Lung (tissue), 11 donors: ENCODE measurements at regions not wholly inside any gene's neighbourhood (a gene's known extent, or its start where the extent isn't known, plus 50 kb on each side); places are given as distances from the start of the nearest gene placed in this dataset.

Source experiments
- ATAC-seq: fragments of 200-7000 bp; cut with Tn5 transposase; one replicate; pipeline ENCODE4 v1.9.1; 2020; ENCODE audit warnings: moderate number of reproducible peaks; ENCODE audit not compliant: insufficient read depth, low FRiP score
- DNase-seq, 3 donors: peaks; one replicate each; pipeline ENCODE4 v3.0.0-alpha.2; 2013 to 2017
- H3K27ac ChIP-seq, 2 donors: one replicate each; pipeline ENCODE4 v1.5.1; 2013; ENCODE audit warnings: mild to moderate bottlenecking in 2 of 2, moderate library complexity in 2 of 2, control low read depth in 1 of 2, inconsistent platforms in 1 of 2, low read depth in 1 of 2, low read length in 1 of 2
- H3K27me3 ChIP-seq, 3 donors: one replicate each; pipeline ENCODE4 v1.5.1; 2013; ENCODE audit warnings: low read length in 2 of 3; ENCODE audit not compliant: control insufficient read depth in 3 of 3, insufficient read depth in 3 of 3
- H3K36me3 ChIP-seq, 4 donors: one replicate each; pipeline ENCODE4 v1.5.1; 2013; ENCODE audit warnings: low read length in 4 of 4, mild to moderate bottlenecking in 1 of 4, moderate library complexity in 1 of 4; ENCODE audit not compliant: control insufficient read depth in 4 of 4, insufficient read depth in 4 of 4
- H3K4me1 ChIP-seq, 5 donors: one replicate each; pipeline ENCODE4 v1.5.1; 2013; ENCODE audit warnings: low read length in 5 of 5, mild to moderate bottlenecking in 2 of 5, moderate library complexity in 1 of 5; ENCODE audit not compliant: control insufficient read depth in 5 of 5, insufficient read depth in 5 of 5
- H3K4me3 ChIP-seq: one replicate; pipeline ENCODE4 v1.5.1; 2013; ENCODE audit warnings: mild to moderate bottlenecking, control low read depth, moderate library complexity
- H3K9ac ChIP-seq, 2 donors: one replicate each; pipeline ENCODE4 v1.5.1; 2013; ENCODE audit warnings: low read length in 2 of 2, control low read depth in 1 of 2; ENCODE audit not compliant: insufficient read depth in 1 of 2
- H3K9me3 ChIP-seq, 4 donors: one replicate each; pipeline ENCODE4 v1.5.1; 2013; ENCODE audit warnings: low read length in 3 of 4, mild to moderate bottlenecking in 1 of 4, moderate library complexity in 1 of 4; ENCODE audit not compliant: control insufficient read depth in 4 of 4, insufficient read depth in 3 of 4
- CTCF ChIP-seq: IDR thresholded peaks from 2 replicates; pipeline ENCODE4 v1.5.1; 2012; ENCODE audit warnings: mild to moderate bottlenecking; ENCODE audit errors: control extremely low read depth, extremely low read depth
- WGBS, 2 donors: extraction: QIAGEN DNeasy Blood & Tissue Kit; methylation state at CpG; one replicate each; pipeline ENCODE4 v1.1.7; 2013; 5-methylcytosine and 5-hydroxymethylcytosine counted together
- donor health status: control.
- donor health status: control.
- donor health status: Bipolar disorder and iron deficiency.
- donor health status: healthy.
- donor health status: DM: yes; HTN: yes; CAD: no.

- ATAC-seq (no peak), DNase-seq (no peak)
- no peaks in the 10 kb centered on the region for H3K9me3 ChIP-seq
- no peaks in the 10 kb centered on the region for H3K36me3 ChIP-seq
- no peak overlapping the region for H3K9ac ChIP-seq
- no peaks in the 10 kb centered on the region for H3K4me1 ChIP-seq
- no peaks in the 10 kb centered on the region for H3K27me3 ChIP-seq
- no peak for TF ChIP-seq CTCF
- WGBS, 2 donors, result 55 to 68% methylated on average over 4 of the region's 4 CpGs
- no peak overlapping the region for H3K4me3 ChIP-seq
- H3K27ac ChIP-seq, result no peak overlapping the region
Observed at GRCh38 chr10:109417803-109418202, 505.5 kb downstream of the XPNPEP1 start.

- WGBS, 2 donors, result 88 to 91% methylated on average over 1 of the region's 1 CpG
- no peaks in the 10 kb centered on the region for H3K27me3 ChIP-seq
Observed at GRCh38 chr10:109412353-109412752, 511.0 kb downstream of the XPNPEP1 start.

GRCh38 chr10:109411917-109412316 lies 511.4 kb downstream of the XPNPEP1 start:
- Histone ChIP-seq H3K4me3 (no peak overlapping the region), H3K9me3 (no peaks in the 10 kb centered on the region), H3K9ac (no peak overlapping the region), H3K36me3 (no peaks in the 10 kb centered on the region), H3K27ac (no peak overlapping the region), H3K4me1 (no peaks in the 10 kb centered on the region), H3K27me3 (no peaks in the 10 kb centered on the region)
- ATAC-seq (no peak), DNase-seq (peak in 1 of 3 donors; percentile 4)
- TF ChIP-seq CTCF, result no peak
- 39 to 54% methylated on average over 3 of the region's 3 CpGs for WGBS, 2 donors

More at GRCh38 chr10:109412353-109412752, 511.0 kb downstream of the XPNPEP1 start:
- ATAC-seq, result no peak
- no peaks in the 10 kb centered on the region for H3K36me3 ChIP-seq
- no peak overlapping the region for H3K9ac ChIP-seq
- H3K4me3 ChIP-seq, result no peak overlapping the region
- no peak for TF ChIP-seq CTCF
- H3K27ac ChIP-seq, result no peak overlapping the region
- no peak for DNase-seq
- H3K4me1 ChIP-seq, result no peaks in the 10 kb centered on the region
- no peaks in the 10 kb centered on the region for H3K9me3 ChIP-seq

- no peaks in the 10 kb centered on the region for H3K36me3 ChIP-seq
- no peak for DNase-seq
- no peak for ATAC-seq
- H3K27me3 ChIP-seq, result no peaks in the 10 kb centered on the region
- no peak overlapping the region for H3K27ac ChIP-seq
- no peak for TF ChIP-seq CTCF
- H3K4me1 ChIP-seq, result no peaks in the 10 kb centered on the region
- 77 to 86% methylated on average over 2 of the region's 2 CpGs for WGBS, 2 donors
- no peak overlapping the region for H3K9ac ChIP-seq
- H3K9me3 ChIP-seq, result peaks cover 0 to 1% (median 0%) of the 10 kb centered on the region in 4 donors
- H3K4me3 ChIP-seq, result no peak overlapping the region
Observed at GRCh38 chr10:109405338-109405737, 518.0 kb downstream of the XPNPEP1 start.
